ENCODE measurements at regions not wholly inside any gene's neighbourhood (a gene's known extent, or its start where the extent isn't known, plus 50 kb on each side); places are given as distances from the start of the nearest gene placed in this dataset.

GRCh38 chr13:73364736-73365135 is 305.9 kb downstream of the KLF5 start:
- DNase-seq (peak; percentile 46 to 61), ATAC-seq (peak; percentile 55)
- intact Hi-C loops (cut with DNase I, micrococcal nuclease) = no loop called here

- ATAC-seq = no peak
- intact Hi-C loops (cut with DNase I, micrococcal nuclease) = no loop called here
- no peak for DNase-seq
These were observed 299.8 kb downstream of the KLF5 start for GRCh38 chr13:73358606-73359095.

- DNase-seq = no peak
- intact Hi-C loops (cut with DNase I, micrococcal nuclease) = no loop called here
- ATAC-seq = no peak
These were observed 296.3 kb downstream of the KLF5 start for GRCh38 chr13:73355134-73355533.

GRCh38 chr13:73351730-73352129 is 292.9 kb downstream of the KLF5 start:
- intact Hi-C loops (cut with DNase I, micrococcal nuclease) = no loop called here
- ATAC-seq = peak; percentile 65
- DNase-seq = no peak

GRCh38 chr13:73341748-73342147 is 282.9 kb downstream of the KLF5 start:
- ATAC-seq (no peak), DNase-seq (no peak)
- intact Hi-C loops (cut with DNase I, micrococcal nuclease) = no loop called here

GRCh38 chr13:73340069-73340468 is 281.3 kb downstream of the KLF5 start:
- ATAC-seq (no peak), DNase-seq (no peak)
- intact Hi-C loops (cut with DNase I, micrococcal nuclease) = no loop called here

GRCh38 chr13:73339086-73339485 is 280.3 kb downstream of the KLF5 start:
- no peak for ATAC-seq
- intact Hi-C loops (cut with DNase I, micrococcal nuclease) = no loop called here

GRCh38 chr13:73338389-73338788 is 279.6 kb downstream of the KLF5 start:
- no peak for DNase-seq
- intact Hi-C loops (cut with DNase I, micrococcal nuclease) = no loop called here

More at GRCh38 chr13:73339086-73339485, 280.3 kb downstream of the KLF5 start:
- DNase-seq = no peak

GRCh38 chr13:73337532-73337931 is 278.7 kb downstream of the KLF5 start:
- no peak for DNase-seq
- intact Hi-C loops (cut with DNase I, micrococcal nuclease) = no loop called here
- no peak for ATAC-seq

More at GRCh38 chr13:73338389-73338788, 279.6 kb downstream of the KLF5 start:
- ATAC-seq = no peak

- no peak for DNase-seq
- intact Hi-C loops (cut with DNase I, micrococcal nuclease) = no loop called here
- peak; percentile 23 for ATAC-seq
These were observed 278.0 kb downstream of the KLF5 start for GRCh38 chr13:73336773-73337172.

- intact Hi-C loops (cut with DNase I, micrococcal nuclease) = no loop called here
- DNase-seq = no peak
- ATAC-seq = no peak
These were observed 277.1 kb downstream of the KLF5 start for GRCh38 chr13:73335944-73336343.

- DNase-seq = no peak
- intact Hi-C loops (cut with DNase I, micrococcal nuclease) = no loop called here
- ATAC-seq = no peak
These were observed 276.4 kb downstream of the KLF5 start for GRCh38 chr13:73335210-73335609.

GRCh38 chr13:73334445-73334844 is 275.6 kb downstream of the KLF5 start:
- no peak for DNase-seq
- ATAC-seq = no peak
- intact Hi-C loops (cut with DNase I, micrococcal nuclease) = no loop called here

GRCh38 chr13:73331556-73331955 is 272.8 kb downstream of the KLF5 start:
- no peak for DNase-seq
- intact Hi-C loops (cut with DNase I, micrococcal nuclease) = no loop called here
- no peak for ATAC-seq

- intact Hi-C loops (cut with DNase I, micrococcal nuclease) = no loop called here
- DNase-seq (no peak), ATAC-seq (no peak)
These were observed 270.6 kb downstream of the KLF5 start for GRCh38 chr13:73329355-73329754.

GRCh38 chr13:73327579-73327978 is 268.8 kb downstream of the KLF5 start:
- intact Hi-C loops (cut with DNase I, micrococcal nuclease) = no loop called here
- ATAC-seq = no peak

GRCh38 chr13:73325723-73326558 is 267.1 kb downstream of the KLF5 start:
- peak in 1 of 2 donors; percentile 59 for DNase-seq
- peak; percentile 94 for ATAC-seq
- intact Hi-C loops (cut with DNase I, micrococcal nuclease) = no loop called here

More at GRCh38 chr13:73327579-73327978, 268.8 kb downstream of the KLF5 start:
- DNase-seq = no peak

GRCh38 chr13:73324842-73325722 is 266.3 kb downstream of the KLF5 start:
- ATAC-seq (peak; percentile 34), DNase-seq (no peak)
- intact Hi-C loops (cut with DNase I, micrococcal nuclease) = no loop called here

GRCh38 chr13:73323615-73324014 is 264.8 kb downstream of the KLF5 start:
- ATAC-seq (no peak), DNase-seq (no peak)
- intact Hi-C loops (cut with DNase I, micrococcal nuclease) = no loop called here

- no peak for ATAC-seq
- no peak for DNase-seq
- intact Hi-C loops (cut with DNase I, micrococcal nuclease) = no loop called here
These were observed 262.2 kb downstream of the KLF5 start for GRCh38 chr13:73321043-73321442.

Measured in left colon (tissue), 2 donors.